Stomach (tissue), 4 donors: ENCODE measurements at regions not wholly inside any gene's neighbourhood (a gene's known extent, or its start where the extent isn't known, plus 50 kb on each side); places are given as distances from the start of the nearest gene placed in this dataset.

Experiments
- POLR2A ChIP-seq, 4 donors: fragments of 450-650 bp; IDR thresholded peaks; one replicate each; pipeline ENCODE4 v1.6.1; 2016; ENCODE audit warnings: antibody characterized with exemption in 4 of 4, control low read depth in 2 of 4, mild to moderate bottlenecking in 1 of 4, moderate library complexity in 1 of 4
- POLR2AphosphoS5 ChIP-seq, 3 donors: sonication (generic); formaldehyde crosslinking; IDR thresholded peaks; one replicate each; pipeline ENCODE4 v1.6.1; 2016; ENCODE audit warnings: antibody characterized with exemption in 3 of 3
- TF ChIP-seq, protein P1 (sequence below), 7 experiments: fragments of 450-650 bp in 4 of 7; fragments of 200-600 bp in 3 of 7; sonication (generic) in 3 of 7; IDR thresholded peaks; one replicate each; pipeline ENCODE4 v1.5.1; 2016 to 2019; ENCODE audit warnings: antibody characterized with exemption in 7 of 7, control low read depth in 2 of 7, mild to moderate bottlenecking in 1 of 7

DNA sequence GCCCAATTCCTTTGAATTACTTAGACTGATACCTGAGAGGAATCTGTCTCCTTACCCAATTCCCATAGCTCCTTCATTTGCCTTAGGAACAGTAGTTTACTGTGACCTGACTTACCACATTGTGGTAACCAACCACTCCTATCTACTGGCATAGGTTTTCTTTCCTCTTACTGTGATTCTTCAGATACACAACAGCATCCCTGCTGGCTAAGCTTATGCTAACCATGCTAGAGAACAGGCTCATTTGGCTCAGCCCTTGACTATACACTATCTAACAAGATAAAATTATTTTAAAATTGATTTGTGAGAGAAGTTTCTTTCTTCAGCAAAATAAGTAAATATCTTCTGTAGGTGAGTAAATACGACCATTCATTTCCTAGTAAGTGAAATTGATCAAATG, 320.4 kb upstream of the DDHD1 start:
- TF ChIP-seq, protein P1, sequence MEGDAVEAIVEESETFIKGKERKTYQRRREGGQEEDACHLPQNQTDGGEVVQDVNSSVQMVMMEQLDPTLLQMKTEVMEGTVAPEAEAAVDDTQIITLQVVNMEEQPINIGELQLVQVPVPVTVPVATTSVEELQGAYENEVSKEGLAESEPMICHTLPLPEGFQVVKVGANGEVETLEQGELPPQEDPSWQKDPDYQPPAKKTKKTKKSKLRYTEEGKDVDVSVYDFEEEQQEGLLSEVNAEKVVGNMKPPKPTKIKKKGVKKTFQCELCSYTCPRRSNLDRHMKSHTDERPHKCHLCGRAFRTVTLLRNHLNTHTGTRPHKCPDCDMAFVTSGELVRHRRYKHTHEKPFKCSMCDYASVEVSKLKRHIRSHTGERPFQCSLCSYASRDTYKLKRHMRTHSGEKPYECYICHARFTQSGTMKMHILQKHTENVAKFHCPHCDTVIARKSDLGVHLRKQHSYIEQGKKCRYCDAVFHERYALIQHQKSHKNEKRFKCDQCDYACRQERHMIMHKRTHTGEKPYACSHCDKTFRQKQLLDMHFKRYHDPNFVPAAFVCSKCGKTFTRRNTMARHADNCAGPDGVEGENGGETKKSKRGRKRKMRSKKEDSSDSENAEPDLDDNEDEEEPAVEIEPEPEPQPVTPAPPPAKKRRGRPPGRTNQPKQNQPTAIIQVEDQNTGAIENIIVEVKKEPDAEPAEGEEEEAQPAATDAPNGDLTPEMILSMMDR (IDR thresholded peaks at IDR 0.05) = no peak
- TF ChIP-seq POLR2AphosphoS5 (IDR thresholded peaks at IDR 0.05) = no peak
- TF ChIP-seq POLR2A (IDR thresholded peaks at IDR 0.05) = no peak
